Coronary artery (tissue), 2 donors: ENCODE measurements at regions not wholly inside any gene's neighbourhood (a gene's known extent, or its start where the extent isn't known, plus 50 kb on each side); places are given as distances from the start of the nearest gene placed in this dataset.

Source experiments
- DNase-seq: peaks from one replicate; pipeline ENCODE4 v3.0.0-alpha.2; 2017; ENCODE audit warnings: low spot score
- H3K27ac ChIP-seq, 2 donors: fragments of 200-600 bp; sonication (generic); one replicate each; pipeline ENCODE4 v1.5.1; 2016 to 2019
- H3K4me3 ChIP-seq: fragments of 200-600 bp; sonication (generic); 2 replicates; pipeline ENCODE4 v1.5.1; 2016; ENCODE audit warnings: mild to moderate bottlenecking, moderate library complexity
- CTCF ChIP-seq: fragments of 200-600 bp; sonication (generic); IDR thresholded peaks from one replicate; pipeline ENCODE4 v1.5.1; 2019; ENCODE audit warnings: antibody characterized with exemption

DNA sequence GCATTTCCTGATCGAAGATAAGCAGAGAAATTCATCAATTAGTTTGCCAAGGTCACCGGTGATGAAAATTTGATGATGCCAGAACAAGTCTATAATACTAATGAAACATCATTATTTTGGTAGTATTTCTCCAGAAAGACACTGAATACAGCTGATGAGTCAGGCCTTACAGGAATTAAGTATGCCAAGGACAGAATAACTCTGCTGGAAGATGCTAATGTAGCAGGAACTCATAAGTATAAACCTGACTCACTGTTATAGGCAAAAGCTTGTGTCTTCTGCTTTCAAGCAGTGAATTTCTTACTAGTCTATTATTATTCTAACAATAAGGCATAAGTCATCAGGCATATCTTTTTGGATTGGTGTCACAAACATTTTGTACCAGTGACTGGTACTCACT, 1825.1 kb upstream of the IGFBP7 start:
- TF ChIP-seq CTCF, result no peak
- Histone ChIP-seq H3K4me3 (no peak overlapping the region), H3K27ac (no peak overlapping the region)
- no peak for DNase-seq

GRCh38 chr4:58936436-58936835, 1826.3 kb upstream of the IGFBP7 start:
- DNase-seq, result no peak
- Histone ChIP-seq H3K4me3 (no peak overlapping the region), H3K27ac (no peak overlapping the region)
- no peak for TF ChIP-seq CTCF

GRCh38 chr4:58940167-58940566, 1830.0 kb upstream of the IGFBP7 start:
- TF ChIP-seq CTCF, result no peak
- DNase-seq, result no peak
- no peak overlapping the region for H3K4me3 ChIP-seq
- H3K27ac ChIP-seq, result no peak overlapping the region

DNA sequence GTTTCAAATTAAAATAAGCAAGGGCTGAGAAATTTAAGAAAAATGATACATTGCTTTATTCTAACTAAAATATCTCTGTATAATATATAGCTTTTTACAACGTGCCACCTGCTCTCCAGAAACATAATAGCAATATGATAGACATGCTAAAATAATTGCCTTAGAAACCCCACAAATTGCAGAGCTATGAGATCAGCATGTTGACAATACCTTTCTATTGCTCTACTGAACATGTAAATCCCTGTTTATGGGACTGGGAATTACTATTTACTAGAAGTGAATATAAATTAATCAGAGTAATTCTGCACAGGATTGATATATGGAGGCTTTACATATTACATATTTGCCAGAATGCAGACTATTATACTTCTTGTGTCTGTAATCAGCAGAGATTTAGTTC, 1831.1 kb upstream of the IGFBP7 start:
- no peak for DNase-seq
- no peak for TF ChIP-seq CTCF
- no peak overlapping the region for H3K4me3 ChIP-seq
- no peak overlapping the region for H3K27ac ChIP-seq

- no peak overlapping the region for H3K27ac ChIP-seq
- DNase-seq, result no peak
- TF ChIP-seq CTCF, result no peak
- no peak overlapping the region for H3K4me3 ChIP-seq
Measured at GRCh38 chr4:58953575-58953974, 1843.4 kb upstream of the IGFBP7 start.

DNA sequence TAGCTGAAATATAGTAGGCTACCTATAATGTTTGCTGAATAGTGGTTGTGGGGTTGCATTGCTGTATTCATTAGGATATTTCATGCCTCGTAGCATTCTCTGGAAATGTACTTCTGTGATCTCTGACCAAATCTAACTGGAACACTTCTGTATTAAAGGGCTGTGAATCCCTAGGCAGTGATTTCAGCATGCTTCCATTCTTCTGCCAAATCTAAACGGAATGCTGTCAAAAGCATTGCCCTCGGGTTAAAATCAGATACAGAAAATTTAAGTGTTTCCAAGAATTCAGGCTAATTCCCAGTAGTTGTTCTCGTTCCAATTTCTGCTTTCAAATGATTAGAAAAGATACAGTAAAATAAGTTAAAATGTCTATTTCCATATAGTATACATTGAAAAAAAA, 1847.5 kb upstream of the IGFBP7 start:
- no peak for TF ChIP-seq CTCF
- no peak for DNase-seq
- Histone ChIP-seq H3K27ac (no peak overlapping the region), H3K4me3 (no peak overlapping the region)

DNA sequence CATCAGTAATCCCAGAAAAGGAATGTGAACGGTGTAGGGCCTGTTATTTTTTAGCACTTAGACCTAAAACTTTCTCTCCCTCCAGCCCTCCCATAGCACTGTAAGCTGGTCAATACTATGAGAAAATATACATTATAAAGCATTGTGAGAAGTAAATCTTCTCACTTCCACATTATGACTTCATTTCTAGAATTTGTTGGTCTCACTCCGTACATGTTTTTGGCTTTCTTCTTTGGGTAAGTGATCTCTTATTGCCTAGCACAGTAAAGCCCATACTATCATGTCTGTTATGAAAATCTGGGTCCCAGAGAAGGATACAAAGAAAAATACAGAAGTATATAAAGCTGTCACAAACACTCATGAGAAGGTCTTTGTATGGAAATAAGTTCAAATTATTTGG, 1851.1 kb upstream of the IGFBP7 start:
- H3K27ac ChIP-seq, result no peak overlapping the region
- H3K4me3 ChIP-seq, result no peak overlapping the region
- no peak for TF ChIP-seq CTCF
- no peak for DNase-seq
